MG63 (cell line): ENCODE measurements at regions not wholly inside any gene's neighbourhood (a gene's known extent, or its start where the extent isn't known, plus 50 kb on each side); places are given as distances from the start of the nearest gene placed in this dataset.

Source experiments
- DNase-seq: peaks from one replicate; pipeline ENCODE4 v3.0.0-alpha.2; 2020
- H3K27me3 ChIP-seq: fragments of 250-450 bp; sonication (Bioruptor Pico); 2 replicates; pipeline ENCODE4 v1.5.1; 2020; ENCODE audit warnings: mild to moderate bottlenecking, moderate library complexity
- H3K36me3 ChIP-seq: fragments of 250-450 bp; sonication (Bioruptor Pico); 2 replicates; pipeline ENCODE4 v1.5.1; 2020; ENCODE audit warnings: mild to moderate bottlenecking, moderate library complexity
- H3K4me3 ChIP-seq: fragments of 250-450 bp; sonication (Bioruptor Pico); 2 replicates; pipeline ENCODE4 v1.5.1; 2020; ENCODE audit warnings: mild to moderate bottlenecking, moderate library complexity
- H3K9me3 ChIP-seq: fragments of 250-450 bp; sonication (Bioruptor Pico); 2 replicates; pipeline ENCODE4 v1.5.1; 2020; ENCODE audit warnings: mild to moderate bottlenecking, moderate library complexity

- DNase-seq, result peak; percentile 6
- H3K36me3 ChIP-seq, result no peaks in the 10 kb centered on the region
- H3K9me3 ChIP-seq, result no peaks in the 10 kb centered on the region
- no peaks in the 10 kb centered on the region for H3K27me3 ChIP-seq
- peak overlapping the region; percentile 17; the same call in 1 of the 2 replicates for H3K4me3 ChIP-seq
These were observed 167.1 kb upstream of the MAF start for GRCh38 chr16:79767421-79768275.

GRCh38 chr16:79765901-79766394, 165.4 kb upstream of the MAF start:
- H3K9me3 ChIP-seq, result no peaks in the 10 kb centered on the region
- H3K27me3 ChIP-seq, result no peaks in the 10 kb centered on the region
- no peaks in the 10 kb centered on the region for H3K36me3 ChIP-seq
- H3K4me3 ChIP-seq, result no peak overlapping the region
- DNase-seq, result no peak

- no peaks in the 10 kb centered on the region for H3K9me3 ChIP-seq
- H3K27me3 ChIP-seq, result no peaks in the 10 kb centered on the region
- DNase-seq, result no peak
- no peaks in the 10 kb centered on the region for H3K36me3 ChIP-seq
- no peak overlapping the region for H3K4me3 ChIP-seq
These were observed 164.9 kb upstream of the MAF start for GRCh38 chr16:79765431-79765830.

GRCh38 chr16:79764415-79765110, 164.0 kb upstream of the MAF start:
- DNase-seq, result no peak
- Histone ChIP-seq H3K27me3 (no peaks in the 10 kb centered on the region), H3K4me3 (no peak overlapping the region), H3K36me3 (no peaks in the 10 kb centered on the region), H3K9me3 (no peaks in the 10 kb centered on the region)

- Histone ChIP-seq H3K27me3 (no peaks in the 10 kb centered on the region), H3K4me3 (no peak overlapping the region), H3K36me3 (no peaks in the 10 kb centered on the region), H3K9me3 (no peaks in the 10 kb centered on the region)
- DNase-seq, result no peak
These were observed 161.7 kb upstream of the MAF start for GRCh38 chr16:79762217-79762616.

- no peak for DNase-seq
- Histone ChIP-seq H3K4me3 (no peak overlapping the region), H3K27me3 (no peaks in the 10 kb centered on the region), H3K36me3 (no peaks in the 10 kb centered on the region), H3K9me3 (no peaks in the 10 kb centered on the region)
These were observed 158.2 kb upstream of the MAF start for GRCh38 chr16:79758615-79759346.

GRCh38 chr16:79757968-79758367, 157.4 kb upstream of the MAF start:
- H3K27me3 ChIP-seq, result no peaks in the 10 kb centered on the region
- no peaks in the 10 kb centered on the region for H3K9me3 ChIP-seq
- no peaks in the 10 kb centered on the region for H3K36me3 ChIP-seq
- no peak overlapping the region for H3K4me3 ChIP-seq
- no peak for DNase-seq

GRCh38 chr16:79757163-79757562, 156.6 kb upstream of the MAF start:
- H3K36me3 ChIP-seq, result no peaks in the 10 kb centered on the region
- no peaks in the 10 kb centered on the region for H3K27me3 ChIP-seq
- H3K4me3 ChIP-seq, result no peak overlapping the region
- H3K9me3 ChIP-seq, result no peaks in the 10 kb centered on the region
- no peak for DNase-seq

- no peaks in the 10 kb centered on the region for H3K36me3 ChIP-seq
- no peaks in the 10 kb centered on the region for H3K9me3 ChIP-seq
- H3K27me3 ChIP-seq, result no peaks in the 10 kb centered on the region
- no peak overlapping the region for H3K4me3 ChIP-seq
- no peak for DNase-seq
These were observed 156.0 kb upstream of the MAF start for GRCh38 chr16:79756571-79756970.

GRCh38 chr16:79754501-79754900, 154.0 kb upstream of the MAF start:
- H3K9me3 ChIP-seq, result no peaks in the 10 kb centered on the region
- DNase-seq, result no peak
- H3K4me3 ChIP-seq, result no peak overlapping the region
- H3K27me3 ChIP-seq, result no peaks in the 10 kb centered on the region
- H3K36me3 ChIP-seq, result no peaks in the 10 kb centered on the region

GRCh38 chr16:79754081-79754480, 153.5 kb upstream of the MAF start:
- no peaks in the 10 kb centered on the region for H3K36me3 ChIP-seq
- DNase-seq, result no peak
- no peak overlapping the region for H3K4me3 ChIP-seq
- no peaks in the 10 kb centered on the region for H3K9me3 ChIP-seq
- H3K27me3 ChIP-seq, result no peaks in the 10 kb centered on the region

GRCh38 chr16:79753286-79753685, 152.7 kb upstream of the MAF start:
- Histone ChIP-seq H3K27me3 (no peaks in the 10 kb centered on the region), H3K36me3 (no peaks in the 10 kb centered on the region), H3K9me3 (no peaks in the 10 kb centered on the region), H3K4me3 (no peak overlapping the region)
- DNase-seq, result no peak

- H3K4me3 ChIP-seq, result no peak overlapping the region
- H3K27me3 ChIP-seq, result no peaks in the 10 kb centered on the region
- no peaks in the 10 kb centered on the region for H3K36me3 ChIP-seq
- H3K9me3 ChIP-seq, result no peaks in the 10 kb centered on the region
- no peak for DNase-seq
These were observed 151.9 kb upstream of the MAF start for GRCh38 chr16:79752396-79752795.

- DNase-seq, result peak; percentile 59
- H3K27me3 ChIP-seq, result no peaks in the 10 kb centered on the region
- H3K4me3 ChIP-seq, result no peak overlapping the region
- no peaks in the 10 kb centered on the region for H3K9me3 ChIP-seq
- no peaks in the 10 kb centered on the region for H3K36me3 ChIP-seq
These were observed 151.1 kb upstream of the MAF start for GRCh38 chr16:79751471-79752184.

- Histone ChIP-seq H3K27me3 (no peaks in the 10 kb centered on the region), H3K4me3 (no peak overlapping the region), H3K9me3 (no peaks in the 10 kb centered on the region), H3K36me3 (no peaks in the 10 kb centered on the region)
- DNase-seq, result no peak
These were observed 149.8 kb upstream of the MAF start for GRCh38 chr16:79750311-79750710.

GRCh38 chr16:79748629-79749028, 148.1 kb upstream of the MAF start:
- no peaks in the 10 kb centered on the region for H3K27me3 ChIP-seq
- H3K36me3 ChIP-seq, result no peaks in the 10 kb centered on the region
- no peaks in the 10 kb centered on the region for H3K9me3 ChIP-seq
- DNase-seq, result no peak
- no peak overlapping the region for H3K4me3 ChIP-seq

- no peaks in the 10 kb centered on the region for H3K9me3 ChIP-seq
- H3K27me3 ChIP-seq, result no peaks in the 10 kb centered on the region
- no peaks in the 10 kb centered on the region for H3K36me3 ChIP-seq
- no peak overlapping the region for H3K4me3 ChIP-seq
- DNase-seq, result no peak
These were observed 147.2 kb upstream of the MAF start for GRCh38 chr16:79747688-79748087.
